AG09309 (cell line): ENCODE measurements at regions not wholly inside any gene's neighbourhood (a gene's known extent, or its start where the extent isn't known, plus 50 kb on each side); places are given as distances from the start of the nearest gene placed in this dataset.
A peak's percentile ranks its signal among the peaks of the same experiment; 100 is the strongest.

Experiments
- DNase-seq: peaks from one replicate; pipeline ENCODE4 v3.0.0-alpha.2; 2010; ENCODE audit warnings: low read depth
- H3K4me3 ChIP-seq: 2 replicates; pipeline ENCODE4 v1.5.1; 2011; ENCODE audit warnings: mild to moderate bottlenecking, low read depth, low read length, moderate library complexity; ENCODE audit not compliant: control insufficient read depth
- TF ChIP-seq, protein P1 (sequence below): IDR thresholded peaks from 2 replicates; pipeline ENCODE4 v1.5.1; 2011; ENCODE audit warnings: mild to moderate bottlenecking, low read depth, low read length, inconsistent platforms; ENCODE audit not compliant: insufficient read depth, control insufficient read depth; ENCODE audit errors: missing control alignments

DNA sequence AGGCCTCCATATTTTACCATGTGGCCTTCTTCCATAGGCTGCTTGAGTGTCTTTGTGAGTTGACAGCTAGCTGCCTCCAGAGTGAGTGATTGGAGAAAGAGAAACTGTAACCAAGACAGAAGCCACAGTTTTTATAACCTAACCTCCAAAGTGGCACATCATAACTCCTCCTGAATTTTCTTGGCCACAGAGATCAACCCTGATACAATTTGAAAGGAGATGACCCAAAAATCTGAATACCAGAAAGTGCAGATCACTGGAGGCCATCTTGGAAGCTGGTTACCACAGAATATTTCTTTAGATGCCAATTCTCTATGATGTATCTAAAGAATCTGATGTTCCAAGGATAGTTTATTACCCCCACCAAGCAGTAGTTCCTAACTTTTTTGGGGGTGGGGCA is 254.3 kb upstream of the PDE4D start:
- no peak for DNase-seq
- no peak overlapping the region for H3K4me3 ChIP-seq
- TF ChIP-seq, protein P1, sequence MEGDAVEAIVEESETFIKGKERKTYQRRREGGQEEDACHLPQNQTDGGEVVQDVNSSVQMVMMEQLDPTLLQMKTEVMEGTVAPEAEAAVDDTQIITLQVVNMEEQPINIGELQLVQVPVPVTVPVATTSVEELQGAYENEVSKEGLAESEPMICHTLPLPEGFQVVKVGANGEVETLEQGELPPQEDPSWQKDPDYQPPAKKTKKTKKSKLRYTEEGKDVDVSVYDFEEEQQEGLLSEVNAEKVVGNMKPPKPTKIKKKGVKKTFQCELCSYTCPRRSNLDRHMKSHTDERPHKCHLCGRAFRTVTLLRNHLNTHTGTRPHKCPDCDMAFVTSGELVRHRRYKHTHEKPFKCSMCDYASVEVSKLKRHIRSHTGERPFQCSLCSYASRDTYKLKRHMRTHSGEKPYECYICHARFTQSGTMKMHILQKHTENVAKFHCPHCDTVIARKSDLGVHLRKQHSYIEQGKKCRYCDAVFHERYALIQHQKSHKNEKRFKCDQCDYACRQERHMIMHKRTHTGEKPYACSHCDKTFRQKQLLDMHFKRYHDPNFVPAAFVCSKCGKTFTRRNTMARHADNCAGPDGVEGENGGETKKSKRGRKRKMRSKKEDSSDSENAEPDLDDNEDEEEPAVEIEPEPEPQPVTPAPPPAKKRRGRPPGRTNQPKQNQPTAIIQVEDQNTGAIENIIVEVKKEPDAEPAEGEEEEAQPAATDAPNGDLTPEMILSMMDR: no peak

DNA sequence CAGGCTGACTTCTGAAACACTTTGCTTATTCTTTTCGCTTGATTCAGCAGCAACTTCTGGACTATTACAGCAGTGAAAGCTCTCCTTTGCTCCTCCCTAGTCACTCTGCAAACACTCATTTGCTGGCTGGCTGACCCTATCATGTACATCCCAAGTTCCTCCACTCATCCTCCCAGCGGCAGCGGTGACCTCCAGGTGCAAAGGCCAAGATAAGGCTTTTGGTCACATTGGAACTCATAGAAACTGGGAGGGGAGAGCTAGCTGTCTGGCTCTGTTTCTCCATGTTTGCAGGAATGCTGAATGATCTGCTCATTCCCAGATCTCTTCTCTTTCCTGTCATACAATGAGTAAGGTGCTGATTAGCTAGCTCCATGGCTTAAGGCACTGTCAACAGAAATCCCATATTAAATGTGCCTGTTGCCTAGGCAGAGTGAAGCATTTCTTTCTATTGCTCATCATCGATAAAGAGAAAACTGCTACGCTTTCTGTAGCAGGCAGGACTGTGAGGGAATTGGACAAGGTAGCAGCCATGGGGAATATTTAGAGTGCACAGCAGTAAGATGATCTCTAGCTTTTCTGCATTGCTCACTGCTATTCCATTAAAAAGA is 250.5 kb upstream of the PDE4D start:
- TF ChIP-seq, protein P1: no peak
- no peak overlapping the region for H3K4me3 ChIP-seq
- DNase-seq: no peak

DNA sequence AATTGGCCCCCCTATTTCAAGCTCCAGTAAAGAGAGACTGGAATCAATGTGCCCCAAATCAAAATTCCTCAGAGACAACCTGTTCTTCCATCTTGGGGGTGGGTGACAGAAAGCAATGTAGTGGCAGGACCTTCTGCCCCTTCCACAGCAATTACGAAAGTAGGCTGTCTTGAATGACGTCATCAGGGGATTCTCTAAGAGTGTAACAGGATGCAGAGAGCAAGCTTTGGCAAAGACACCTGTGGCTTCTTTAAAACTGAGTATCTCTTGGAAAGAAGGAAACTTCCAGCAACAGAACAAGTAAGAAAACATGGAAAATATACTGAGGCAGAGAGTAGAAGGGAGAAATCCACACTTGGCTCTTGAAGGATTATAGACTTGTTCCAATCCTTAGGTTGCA is 247.6 kb upstream of the PDE4D start:
- no peak overlapping the region for H3K4me3 ChIP-seq
- no peak for DNase-seq
- TF ChIP-seq, protein P1: no peak

DNA sequence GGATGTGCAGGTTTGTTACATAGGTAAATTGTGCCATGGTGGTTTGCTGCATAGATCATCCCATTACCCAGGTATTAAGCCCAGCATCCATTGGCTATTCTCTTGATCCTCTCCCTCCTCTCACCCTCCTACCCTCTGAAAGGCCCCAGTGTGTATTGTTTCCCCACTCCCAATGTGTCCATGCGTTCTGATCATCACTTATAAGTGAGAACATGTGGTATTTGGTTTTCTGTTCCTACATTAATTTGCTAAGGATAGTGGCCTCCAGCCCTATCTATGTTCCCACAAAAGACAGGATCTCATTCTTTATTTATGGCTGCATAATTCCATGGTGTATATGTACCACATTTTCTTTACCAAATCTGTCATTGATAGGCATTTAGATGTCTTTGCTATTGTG is 243.3 kb upstream of the PDE4D start:
- TF ChIP-seq, protein P1: no peak
- no peak for DNase-seq
- no peak overlapping the region for H3K4me3 ChIP-seq

DNA sequence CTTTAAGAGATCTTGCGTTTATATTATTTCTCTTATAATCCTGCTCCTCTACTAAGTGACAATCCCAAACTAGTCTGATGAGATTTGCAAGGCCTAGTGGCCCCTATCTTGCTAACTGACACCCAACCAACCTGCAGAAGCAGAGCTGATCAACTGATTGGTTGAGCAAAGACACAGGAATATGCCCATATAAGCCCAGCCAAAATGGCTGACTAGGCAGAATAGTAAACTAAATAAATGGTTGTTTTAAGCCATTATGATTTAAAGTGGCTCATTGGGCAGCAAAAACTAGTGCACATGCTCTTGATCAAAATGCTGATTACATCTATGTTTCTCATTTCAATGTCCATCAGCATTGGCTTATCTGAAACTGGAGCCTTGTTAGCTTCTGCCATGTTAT is 238.0 kb upstream of the PDE4D start:
- H3K4me3 ChIP-seq: no peak overlapping the region
- DNase-seq: no peak
- TF ChIP-seq, protein P1: no peak

DNA sequence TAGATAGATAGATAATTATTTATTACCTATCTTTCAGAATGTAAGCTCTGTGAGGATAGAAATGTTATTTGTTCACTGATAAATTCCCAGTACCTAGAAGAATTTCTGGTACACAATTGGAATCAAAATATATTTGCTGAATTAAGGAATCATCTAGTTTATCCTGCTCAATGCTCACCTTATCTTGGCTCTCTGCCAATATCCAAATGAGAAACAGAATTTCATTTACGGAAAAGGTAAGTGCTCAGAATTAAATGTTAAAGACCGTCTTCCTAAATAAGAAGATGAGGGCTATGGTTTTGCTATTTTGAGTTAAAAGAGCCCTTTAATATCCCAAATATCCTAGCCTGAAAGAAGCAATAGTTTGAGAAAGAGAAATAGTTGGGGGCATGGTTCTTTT is 232.1 kb upstream of the PDE4D start:
- H3K4me3 ChIP-seq: no peak overlapping the region
- TF ChIP-seq, protein P1: no peak
- no peak for DNase-seq

DNA sequence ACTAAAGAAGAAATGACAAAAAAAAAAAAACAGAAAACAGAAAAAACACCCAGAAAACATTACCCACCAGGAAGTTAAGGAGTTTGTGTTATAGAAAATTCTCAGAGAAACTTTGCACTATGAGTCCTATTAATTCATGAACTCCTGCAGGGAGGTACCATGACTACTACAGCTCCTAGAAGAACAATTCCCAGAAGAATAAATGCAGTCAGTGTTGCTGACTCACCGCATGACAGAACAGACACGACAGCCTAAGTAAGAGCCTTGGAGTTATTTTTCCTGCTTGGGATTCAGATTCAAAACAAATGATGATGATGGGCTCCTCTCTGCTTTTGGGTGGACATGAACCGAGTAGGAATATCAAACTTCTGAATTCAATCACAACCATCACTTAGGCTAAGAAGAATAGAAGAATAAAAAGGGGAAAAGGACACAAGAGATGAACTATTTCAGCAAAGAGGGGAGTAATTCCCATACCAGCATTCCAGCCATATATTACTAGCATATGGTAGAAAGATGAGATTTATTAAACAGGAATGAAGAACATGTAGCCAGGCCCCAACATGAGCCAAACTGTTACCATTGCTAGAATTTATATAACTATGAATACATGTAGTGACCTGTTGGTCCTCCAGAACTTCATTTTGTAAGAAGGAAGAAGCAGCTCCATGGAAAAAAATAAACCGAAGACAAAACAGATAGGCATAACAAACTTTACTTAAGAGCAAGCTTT is 209.6 kb upstream of the PDE4D start:
- no peak overlapping the region for H3K4me3 ChIP-seq
- peak; percentile 8 for DNase-seq
- TF ChIP-seq, protein P1: no peak
